ENCODE measurements at regions not wholly inside any gene's neighbourhood (a gene's known extent, or its start where the extent isn't known, plus 50 kb on each side); places are given as distances from the start of the nearest gene placed in this dataset.
"Not testable (repeated sequence)": the region's sequence is repeated elsewhere in the genome, so short reads cannot be mapped to it uniquely, and the experiment has no call there.

DNA sequence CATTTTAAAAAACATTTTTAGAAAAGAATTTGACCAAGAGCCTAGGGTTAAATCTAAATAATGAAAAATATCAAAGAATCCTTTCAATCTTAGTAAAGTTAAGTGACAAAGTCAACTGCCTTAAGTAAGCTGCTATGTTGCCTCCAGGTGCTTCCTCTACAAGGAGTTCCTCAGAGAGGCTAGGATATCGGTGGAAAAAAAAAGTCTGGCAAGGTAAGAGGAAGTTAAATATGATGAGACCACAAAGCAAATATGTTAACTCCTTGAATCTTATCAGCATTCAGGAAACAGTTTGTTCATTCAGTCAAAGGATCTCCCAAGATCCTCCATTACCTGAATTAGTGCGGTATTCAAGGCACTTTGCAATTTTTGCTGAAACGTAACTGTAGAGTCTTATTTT lies 563.5 kb downstream of the PTPRC start:
- no peak for DNase-seq (ENCODE audit: low read depth in 1 of 2, low spot score in 1 of 2)

DNA sequence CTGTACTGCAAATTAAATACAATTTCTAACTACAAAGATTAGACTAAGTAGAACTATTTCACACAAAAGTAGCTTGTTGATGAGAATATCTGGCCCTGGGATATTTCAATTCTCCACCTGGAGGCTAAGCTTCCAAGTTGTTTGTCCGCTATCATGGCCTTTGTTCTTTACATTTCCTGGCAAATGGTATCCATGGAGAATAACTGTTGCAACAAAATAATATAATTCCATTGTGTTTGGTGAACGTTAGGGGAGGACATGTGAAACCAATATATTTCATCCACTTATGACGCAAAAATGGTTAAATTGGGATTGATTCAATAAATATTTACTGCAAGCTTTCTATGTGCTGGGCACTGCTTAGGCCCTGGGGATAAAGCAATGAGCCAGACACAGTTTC lies 565.4 kb downstream of the PTPRC start:
- no peak for DNase-seq (ENCODE audit: low read depth in 1 of 2, low spot score in 1 of 2)

DNA sequence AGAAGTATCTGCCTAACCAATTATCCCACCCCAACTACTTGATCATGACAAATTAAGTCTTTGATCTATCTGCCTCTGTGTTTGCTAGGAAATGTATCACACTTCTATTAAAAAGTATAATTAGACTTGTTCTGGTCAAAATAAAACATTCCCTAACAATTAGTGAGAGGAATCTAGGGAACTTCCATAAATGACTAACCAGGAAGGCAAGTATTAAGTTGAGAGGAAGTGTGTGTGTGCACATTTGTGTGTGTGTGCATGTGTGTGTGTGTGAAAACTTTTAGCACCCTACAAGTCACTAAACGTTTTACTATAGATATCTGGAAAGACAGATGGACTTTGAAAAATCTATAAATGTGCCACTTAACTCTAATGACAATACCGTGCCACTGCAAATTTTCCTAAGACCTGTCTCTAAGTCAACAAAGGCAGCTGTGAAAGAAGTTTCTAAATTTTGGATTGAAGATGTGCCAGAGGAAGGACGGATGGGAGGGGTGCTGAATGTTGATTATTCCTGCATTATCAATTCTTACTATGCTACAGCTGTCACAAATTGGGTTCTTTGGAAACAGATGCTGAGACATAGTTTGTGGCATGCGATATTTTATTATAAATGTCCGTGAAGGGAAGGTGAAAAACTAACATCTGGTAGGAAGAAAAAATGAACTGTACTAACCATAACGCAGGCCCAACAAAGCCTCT lies 567.1 kb downstream of the PTPRC start:
- DNase-seq (ENCODE audit: low read depth in 1 of 2, low spot score in 1 of 2): no peak

DNA sequence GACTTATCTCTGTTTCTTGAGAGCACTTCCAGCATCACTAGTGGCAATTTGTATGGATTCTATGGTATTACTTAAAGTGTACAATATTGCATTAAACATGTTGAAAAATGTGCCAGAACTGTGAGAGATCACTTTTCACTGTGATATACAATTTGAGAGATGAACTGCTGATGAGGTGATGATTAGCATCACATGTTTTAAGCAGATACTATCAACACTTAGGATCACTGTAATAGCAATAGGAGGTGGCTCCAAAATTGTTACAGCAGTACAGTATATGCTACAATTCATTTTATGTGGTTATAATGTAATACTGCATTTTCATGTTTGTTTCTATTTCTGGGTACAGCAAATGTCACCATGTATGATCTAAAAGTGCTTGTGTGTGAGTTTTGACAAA lies 570.0 kb downstream of the PTPRC start:
- DNase-seq (ENCODE audit: low read depth in 1 of 2, low spot score in 1 of 2): no peak

DNA sequence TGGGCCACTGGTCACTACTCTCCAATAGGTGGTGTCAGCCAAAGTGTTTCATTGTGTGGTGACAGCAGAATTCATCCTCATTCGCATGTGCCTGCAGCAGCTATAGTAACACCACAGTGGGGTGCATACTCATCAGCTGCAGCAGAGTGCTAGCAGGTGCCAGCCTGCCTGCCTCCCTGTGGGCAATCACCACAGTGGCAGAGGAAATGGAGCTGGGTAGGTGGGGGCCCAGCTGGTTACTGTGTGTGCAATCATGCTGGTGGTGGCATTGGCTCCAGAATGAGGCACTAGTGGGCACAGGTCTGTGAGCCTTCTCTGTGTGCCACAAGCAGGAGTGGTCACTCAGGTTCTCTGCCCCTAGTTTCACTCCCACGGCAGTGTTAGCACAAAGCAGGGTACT lies 579.2 kb downstream of the PTPRC start:
- DNase-seq (ENCODE audit: low read depth in 1 of 2, low spot score in 1 of 2): no peak

DNA sequence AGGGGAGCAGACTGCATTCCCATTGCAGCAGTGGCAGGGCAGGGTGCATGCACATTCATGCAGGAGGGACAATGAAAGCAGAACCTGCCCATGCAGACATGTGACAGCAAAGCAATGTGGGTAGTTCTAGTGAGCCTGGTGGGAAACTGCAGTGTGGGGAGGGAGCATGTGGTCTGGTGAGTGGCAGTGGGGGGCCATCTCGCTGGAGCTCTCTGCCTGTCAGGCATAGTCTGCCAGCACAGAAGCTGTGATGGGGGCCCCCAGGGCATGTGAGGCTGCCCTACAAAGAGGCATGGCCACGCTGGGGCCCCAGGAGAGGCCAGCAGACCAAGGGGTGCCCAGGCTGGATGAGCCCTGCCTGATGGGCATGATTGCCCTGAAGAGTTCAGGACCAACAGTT lies 579.7 kb downstream of the PTPRC start:
- no peak for DNase-seq (ENCODE audit: low read depth in 1 of 2, low spot score in 1 of 2)

DNA sequence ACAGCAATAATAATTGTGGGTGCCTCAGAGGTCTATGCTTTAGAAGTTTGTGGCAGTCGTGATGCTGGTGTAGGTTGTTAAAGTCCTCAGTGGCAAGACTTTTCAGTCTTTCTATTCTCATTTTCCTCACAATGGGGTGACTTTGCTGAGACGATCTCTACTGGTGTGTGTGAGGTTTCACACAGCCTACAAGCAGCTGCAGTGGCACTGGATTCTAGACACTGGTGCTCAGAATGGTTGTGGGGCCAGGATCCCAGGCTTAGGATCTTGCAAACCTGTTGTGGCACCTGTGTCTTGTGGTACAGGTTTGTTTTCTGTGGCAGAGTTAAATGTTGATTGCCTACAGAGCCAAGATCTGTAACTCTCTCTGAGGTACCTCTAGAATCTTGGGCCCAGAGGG lies 581.2 kb downstream of the PTPRC start:
- DNase-seq (ENCODE audit: low read depth in 1 of 2, low spot score in 1 of 2): no peak

DNA sequence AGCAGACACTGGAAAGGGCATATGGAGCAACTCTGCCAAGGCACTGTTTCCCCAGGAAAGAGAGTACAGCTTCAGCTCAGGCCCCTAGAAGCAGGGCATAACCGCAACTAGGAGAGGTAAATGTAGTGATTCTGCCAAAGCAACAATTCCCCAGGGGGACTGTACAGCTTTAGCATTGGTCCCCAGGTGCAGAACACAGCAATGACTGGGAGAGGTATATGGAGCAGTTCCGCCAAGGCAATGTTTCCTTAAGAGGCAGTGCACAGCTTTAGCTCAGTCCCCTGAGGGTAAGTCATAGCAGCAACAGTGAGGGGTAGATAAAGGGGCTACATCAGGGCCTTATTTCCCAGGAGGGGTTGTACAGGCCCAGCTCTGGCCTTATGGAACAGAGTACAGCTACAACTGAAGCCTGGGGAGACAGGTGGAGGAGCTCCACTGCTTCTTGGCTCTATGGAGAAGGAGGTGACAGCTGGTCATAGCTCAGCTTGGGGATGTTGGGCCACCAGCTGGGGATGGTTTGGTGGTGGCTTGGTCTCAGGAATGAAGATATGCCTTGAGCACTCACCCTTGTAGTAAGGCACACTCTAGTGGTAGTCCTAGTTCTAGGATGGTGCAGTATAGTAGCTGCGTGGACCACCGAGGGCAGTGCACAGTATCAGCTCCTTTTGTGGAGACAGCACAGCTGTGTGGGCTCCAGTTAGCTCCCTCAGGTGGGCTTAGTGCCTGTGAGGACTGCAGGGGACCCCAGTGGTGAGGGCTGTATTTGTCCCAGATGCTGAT lies 582.7 kb downstream of the PTPRC start:
- DNase-seq (ENCODE audit: low read depth in 1 of 2, low spot score in 1 of 2): no peak

DNA sequence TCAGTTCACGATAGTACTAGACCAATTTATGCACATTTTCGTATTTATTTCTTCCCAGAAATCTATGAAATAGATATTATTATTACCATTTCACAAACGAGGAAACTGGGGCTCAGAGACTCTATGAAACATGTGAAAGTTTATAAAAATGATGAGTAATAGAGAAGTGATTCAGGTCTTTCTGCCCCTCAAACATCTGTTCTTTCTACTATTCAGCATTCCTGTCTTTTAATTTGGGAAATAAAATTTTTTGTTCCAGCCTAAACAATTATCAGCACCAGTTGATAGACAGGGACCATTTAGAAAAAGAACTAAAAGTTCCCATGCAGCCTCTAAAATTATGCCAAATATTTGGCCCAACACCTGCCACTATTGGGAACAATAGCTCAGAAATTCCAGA lies 585.1 kb downstream of the PTPRC start:
- no peak for DNase-seq (ENCODE audit: low read depth in 1 of 2, low spot score in 1 of 2)

DNA sequence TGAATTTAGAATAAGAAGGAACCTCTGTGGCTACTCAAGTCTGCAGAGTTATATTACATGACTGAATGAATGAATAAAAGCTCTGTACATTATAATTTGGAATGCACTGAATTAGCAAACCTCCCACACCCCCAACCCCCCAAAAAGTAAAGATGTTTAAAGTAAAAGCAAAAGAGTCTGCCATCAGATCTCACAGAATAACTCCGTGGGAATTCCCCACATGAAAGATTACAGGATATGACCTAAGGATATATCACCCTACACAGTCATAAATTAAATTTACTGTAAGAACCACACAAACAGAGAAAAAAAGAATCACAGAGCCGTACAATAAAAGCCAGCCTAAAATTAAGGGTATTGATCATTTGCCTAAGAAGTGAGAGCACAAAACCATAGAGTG lies 587.3 kb downstream of the PTPRC start:
- DNase-seq (ENCODE audit: low read depth in 1 of 2, low spot score in 1 of 2): no peak

DNA sequence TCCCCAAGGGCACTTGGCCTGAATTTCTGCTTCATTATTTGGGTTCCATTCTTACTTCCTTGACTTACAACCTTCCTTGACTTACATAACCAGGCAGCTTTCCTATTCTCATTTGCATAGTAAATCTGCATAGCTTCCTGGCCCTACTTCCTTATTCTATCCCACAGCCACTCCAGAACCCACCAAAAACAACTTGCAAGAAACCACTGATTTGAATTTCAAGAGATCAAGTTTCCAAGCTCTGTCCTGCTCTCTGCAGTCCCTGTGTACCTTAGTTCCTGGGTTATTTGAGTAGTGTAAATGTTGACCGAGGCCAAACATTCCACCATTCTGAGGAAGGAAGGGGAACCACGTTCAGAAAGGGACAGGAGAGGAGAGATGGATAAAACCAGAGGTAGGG lies 603.3 kb downstream of the PTPRC start:
- no peak for DNase-seq (ENCODE audit: low read depth in 1 of 2, low spot score in 1 of 2)

DNA sequence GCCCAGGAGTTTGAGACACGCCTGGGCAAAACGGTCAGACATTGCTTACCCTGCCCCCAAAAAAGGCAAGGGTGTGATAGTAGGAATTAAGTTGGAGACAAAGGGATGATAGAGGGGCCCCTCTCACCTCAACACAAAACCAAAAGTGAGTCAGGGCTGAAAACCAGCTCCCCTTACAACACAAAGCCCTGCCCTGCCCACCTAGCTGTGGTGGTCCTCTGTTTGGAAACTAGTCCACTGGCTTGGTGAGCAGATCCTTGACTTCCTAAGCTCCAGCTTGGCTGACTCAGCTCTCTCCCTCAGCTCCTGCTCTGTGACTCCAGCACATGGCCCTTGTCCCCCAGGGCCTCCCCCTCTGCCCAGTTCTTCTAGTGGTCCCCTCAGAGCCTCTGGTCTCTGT lies 603.8 kb downstream of the PTPRC start:
- DNase-seq (ENCODE audit: low read depth in 1 of 2, low spot score in 1 of 2): no peak

DNA sequence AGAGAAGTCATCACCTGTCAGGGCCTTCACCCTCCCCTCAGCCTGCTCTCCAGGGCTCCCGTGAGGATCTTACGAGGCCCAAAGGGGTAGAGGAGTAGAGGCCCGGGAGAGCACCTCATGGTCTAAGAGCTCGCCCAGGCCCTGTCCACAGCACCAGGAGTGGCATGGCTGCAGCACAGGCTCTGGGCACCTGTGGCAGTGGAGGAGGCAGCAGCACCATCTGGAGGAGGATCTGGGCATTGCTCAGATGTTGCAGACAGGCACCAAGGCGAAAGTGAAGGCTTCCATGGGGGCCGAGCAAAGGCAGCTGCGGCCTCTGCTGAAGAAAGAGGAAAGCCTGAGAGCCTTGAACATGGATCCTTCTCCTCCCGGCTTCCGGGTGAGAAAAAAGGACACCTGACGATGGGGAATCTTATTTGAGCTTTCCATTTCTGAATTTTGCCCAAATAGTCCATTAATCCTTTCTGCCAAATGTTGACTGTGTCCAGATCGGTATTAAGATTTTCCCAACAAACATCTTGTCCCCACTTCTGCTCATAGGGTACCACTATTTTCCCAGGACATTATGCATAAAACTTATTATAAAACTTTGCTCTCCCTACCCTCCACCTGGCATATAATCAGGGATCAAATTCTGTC lies 604.7 kb downstream of the PTPRC start:
- DNase-seq (ENCODE audit: low read depth in 1 of 2, low spot score in 1 of 2): peak; percentile 22 to 64

DNA sequence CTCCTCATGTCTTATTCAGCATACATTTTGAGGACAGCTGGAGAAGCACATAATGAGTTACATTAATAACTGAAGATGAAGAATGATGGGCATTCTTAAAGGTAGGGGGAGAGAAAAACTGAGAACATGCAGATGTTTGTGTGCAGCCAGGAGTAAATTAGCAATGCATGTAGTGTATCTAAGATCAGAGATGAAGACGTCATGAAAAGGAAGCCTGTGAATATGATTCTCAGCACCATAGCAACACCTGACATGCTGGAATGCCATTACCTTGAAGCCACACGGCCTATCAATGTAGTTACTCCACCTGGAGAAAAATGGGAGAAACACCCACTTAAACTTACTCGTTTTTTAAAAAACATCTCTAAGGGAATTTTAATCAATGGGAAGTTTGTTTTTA lies 607.1 kb downstream of the PTPRC start:
- no peak for DNase-seq (ENCODE audit: low read depth in 1 of 2, low spot score in 1 of 2)

DNA sequence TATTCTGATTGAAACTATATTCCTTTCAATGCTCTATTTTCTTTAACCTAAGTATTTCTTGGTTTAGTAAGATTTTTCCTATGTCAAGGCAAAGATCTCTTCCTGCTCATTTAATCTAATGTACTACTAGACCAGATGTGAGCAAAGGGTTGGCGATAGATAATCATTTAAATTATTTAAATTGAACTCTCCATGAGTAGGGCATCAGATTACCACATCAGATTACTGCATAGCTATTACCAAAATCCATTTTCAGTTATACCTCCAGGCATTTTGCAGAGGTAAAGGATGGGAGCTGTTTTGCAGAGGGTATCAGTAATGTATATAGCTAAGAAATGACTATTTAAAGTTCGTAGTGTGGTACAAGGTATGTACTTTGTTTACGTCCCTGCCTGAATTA lies 607.9 kb downstream of the PTPRC start:
- no peak for DNase-seq (ENCODE audit: low read depth in 1 of 2, low spot score in 1 of 2)

DNA sequence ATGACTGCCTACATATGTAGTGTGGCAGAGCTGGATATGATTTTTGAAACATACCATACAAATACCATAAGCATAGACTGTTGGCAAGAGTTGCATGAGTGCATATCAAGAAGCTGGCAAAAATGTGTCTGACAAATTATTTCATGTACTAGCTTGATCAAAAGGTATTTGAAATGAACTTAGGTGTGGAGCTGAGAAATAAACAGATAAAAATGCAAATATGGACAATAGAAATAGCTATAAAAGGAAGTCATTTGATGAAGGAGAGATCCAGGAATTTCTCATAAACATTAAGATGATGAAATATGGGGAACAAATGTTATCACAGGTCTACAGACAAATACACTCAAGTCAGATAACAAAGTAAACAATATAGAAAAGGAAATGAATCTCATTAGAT lies 609.1 kb downstream of the PTPRC start:
- no peak for DNase-seq (ENCODE audit: low read depth in 1 of 2, low spot score in 1 of 2)

DNA sequence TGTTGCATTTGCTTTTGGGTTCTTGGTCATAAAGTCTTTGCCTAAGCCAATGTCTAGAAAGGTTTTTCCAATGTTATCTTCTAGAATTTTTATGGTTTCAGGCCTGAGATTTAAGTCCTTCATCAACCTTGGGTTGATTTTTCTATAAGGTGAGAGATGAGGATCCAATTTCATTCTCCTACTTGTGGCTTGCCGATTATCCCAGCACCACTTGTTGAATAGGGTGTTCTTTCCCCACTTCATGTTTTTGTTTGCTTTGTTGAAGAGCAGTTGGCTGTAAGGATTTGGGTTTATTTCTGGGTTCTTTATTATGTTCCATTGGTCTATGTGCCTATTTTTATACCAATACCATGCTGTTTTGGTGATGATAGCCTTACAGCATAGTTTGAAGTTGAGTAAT lies 615.2 kb downstream of the PTPRC start:
- not testable (repeated sequence) for DNase-seq (ENCODE audit: low read depth in 1 of 2, low spot score in 1 of 2)

DNA sequence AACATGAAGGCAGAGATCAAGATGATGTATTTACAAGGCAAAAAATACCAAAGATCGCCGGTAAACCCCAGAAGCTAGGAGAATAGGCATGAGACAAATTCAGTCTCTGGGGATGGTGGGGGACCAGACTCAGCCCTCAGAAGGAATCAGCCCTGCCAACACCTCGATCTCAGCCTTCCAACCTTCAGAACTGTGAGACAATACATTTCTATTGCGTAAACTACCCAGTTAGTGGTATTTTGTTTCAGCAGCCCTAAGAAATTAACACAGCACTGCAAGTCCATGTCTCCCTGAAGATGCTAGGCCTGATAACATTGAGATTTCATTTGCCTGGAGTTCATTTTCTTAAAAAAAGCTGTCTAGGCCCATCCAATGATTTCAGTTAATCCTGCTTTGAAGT lies 622.5 kb downstream of the PTPRC start:
- no peak for DNase-seq (ENCODE audit: low read depth in 1 of 2, low spot score in 1 of 2)

DNA sequence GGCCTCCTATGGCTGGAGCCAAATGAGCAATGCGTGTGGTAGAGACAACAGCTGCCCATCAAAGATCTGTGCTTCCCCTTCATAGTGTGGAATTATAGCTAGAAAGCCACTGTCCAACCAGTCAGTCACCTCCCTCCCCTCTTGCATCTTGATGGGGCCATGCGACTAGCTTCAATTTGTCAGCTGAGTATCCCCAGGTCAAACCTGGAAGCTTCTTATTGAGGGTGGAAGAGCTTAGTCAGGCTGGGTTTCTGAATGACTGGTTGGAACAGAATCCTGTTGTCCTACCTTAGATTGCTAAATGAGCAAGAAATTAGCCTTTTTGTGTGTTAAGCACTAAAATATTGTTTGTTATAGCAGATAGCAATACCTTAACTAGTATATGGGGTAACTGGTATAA lies 625.4 kb downstream of the PTPRC start:
- DNase-seq (ENCODE audit: low read depth in 1 of 2, low spot score in 1 of 2): no peak

DNA sequence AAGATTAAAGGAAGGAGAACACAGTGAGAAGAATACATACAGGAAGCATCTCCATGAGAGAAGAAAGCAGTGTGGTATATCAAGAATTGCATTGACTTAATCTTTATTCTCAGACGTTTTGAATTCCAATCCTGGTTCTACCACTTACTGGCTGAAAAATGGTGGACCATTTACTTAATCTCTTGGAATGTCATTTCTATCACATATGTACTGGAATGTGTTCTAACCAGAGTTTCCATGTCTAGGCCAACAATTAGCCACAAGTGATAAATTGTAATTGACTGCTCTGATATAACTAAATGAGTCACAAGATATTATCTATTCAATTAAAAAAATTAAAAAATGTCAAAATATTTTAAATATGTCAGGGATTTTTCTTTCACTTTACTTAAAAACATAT lies 626.1 kb downstream of the PTPRC start:
- DNase-seq (ENCODE audit: low read depth in 1 of 2, low spot score in 1 of 2): no peak

DNA sequence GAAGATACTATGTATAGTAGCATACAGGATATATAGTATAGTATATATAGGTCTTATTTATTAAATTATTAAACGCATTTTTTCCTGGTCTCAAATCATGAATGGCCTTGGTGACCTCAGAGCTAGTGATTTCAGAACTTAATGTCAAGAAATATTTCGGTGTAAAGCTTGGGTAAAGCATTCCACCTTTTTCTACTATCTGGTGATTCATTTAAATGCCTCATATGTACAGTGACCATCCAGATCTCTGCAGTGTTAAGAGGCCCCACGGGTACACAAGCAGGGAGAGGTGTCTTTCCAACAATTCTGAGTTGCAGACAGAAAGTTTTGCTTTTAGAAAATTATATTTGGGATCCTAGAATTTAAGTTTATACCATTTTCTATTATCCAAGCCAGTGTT lies 626.5 kb downstream of the PTPRC start:
- DNase-seq (ENCODE audit: low read depth in 1 of 2, low spot score in 1 of 2): no peak

DNA sequence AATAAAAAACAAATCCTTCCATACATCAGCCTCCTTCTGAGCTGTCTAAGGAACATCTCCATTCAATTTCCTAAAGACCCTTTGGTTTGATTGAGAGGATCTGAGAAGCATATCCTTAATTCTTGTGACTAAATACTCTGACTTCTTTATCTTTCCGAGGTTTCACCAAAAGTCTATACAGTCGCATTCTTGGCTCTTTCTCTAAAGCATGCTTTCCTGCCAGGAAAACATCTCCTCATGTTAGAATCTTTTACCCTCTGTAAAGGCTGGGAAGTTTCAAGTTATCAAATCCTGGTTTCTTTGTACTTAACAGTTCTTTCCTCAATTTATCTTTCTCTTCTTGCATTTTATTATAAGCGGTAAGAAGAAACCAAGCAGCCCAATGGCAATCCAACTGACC lies 630.4 kb downstream of the PTPRC start:
- DNase-seq (ENCODE audit: low read depth in 1 of 2, low spot score in 1 of 2): no peak

DNA sequence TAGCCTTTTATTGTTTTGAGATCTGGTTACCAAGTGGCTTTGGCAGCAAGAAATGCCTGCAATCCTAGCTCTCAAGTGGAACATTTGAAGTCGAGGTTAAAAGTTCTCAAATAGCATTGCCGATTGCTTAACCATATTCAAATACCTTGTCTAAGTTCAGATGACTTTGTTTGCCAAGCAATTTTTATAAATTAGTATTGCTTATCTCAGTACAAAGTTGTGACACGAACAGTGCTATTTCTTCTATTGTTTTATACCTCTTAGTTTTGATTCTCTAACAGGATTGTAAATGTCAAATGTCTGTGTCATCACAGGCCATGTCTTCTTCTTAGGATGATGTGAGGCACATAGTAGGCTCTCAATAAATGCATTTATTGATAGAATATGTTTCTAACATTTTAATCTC lies 633.3 kb downstream of the PTPRC start:
- no peak for DNase-seq (ENCODE audit: low read depth in 1 of 2, low spot score in 1 of 2)
